DND-41 (cell line): ENCODE measurements at regions not wholly inside any gene's neighbourhood (a gene's known extent, or its start where the extent isn't known, plus 50 kb on each side); places are given as distances from the start of the nearest gene placed in this dataset.

Experiments
- EZH2 ChIP-seq: IDR thresholded peaks from 3 replicates; pipeline ENCODE4 v1.6.1; 2012; ENCODE audit warnings: borderline replicate concordance, low read depth, mild to moderate bottlenecking, moderate library complexity, low read length, inconsistent platforms; ENCODE audit not compliant: severe bottlenecking
- TF ChIP-seq, protein P1 (sequence below): IDR thresholded peaks from 2 replicates; pipeline ENCODE4 v1.5.1; 2012; ENCODE audit warnings: borderline replicate concordance, low read length, moderate library complexity, mild to moderate bottlenecking; ENCODE audit not compliant: poor library complexity, severe bottlenecking; ENCODE audit errors: extremely low read depth

- TF ChIP-seq, protein P1, sequence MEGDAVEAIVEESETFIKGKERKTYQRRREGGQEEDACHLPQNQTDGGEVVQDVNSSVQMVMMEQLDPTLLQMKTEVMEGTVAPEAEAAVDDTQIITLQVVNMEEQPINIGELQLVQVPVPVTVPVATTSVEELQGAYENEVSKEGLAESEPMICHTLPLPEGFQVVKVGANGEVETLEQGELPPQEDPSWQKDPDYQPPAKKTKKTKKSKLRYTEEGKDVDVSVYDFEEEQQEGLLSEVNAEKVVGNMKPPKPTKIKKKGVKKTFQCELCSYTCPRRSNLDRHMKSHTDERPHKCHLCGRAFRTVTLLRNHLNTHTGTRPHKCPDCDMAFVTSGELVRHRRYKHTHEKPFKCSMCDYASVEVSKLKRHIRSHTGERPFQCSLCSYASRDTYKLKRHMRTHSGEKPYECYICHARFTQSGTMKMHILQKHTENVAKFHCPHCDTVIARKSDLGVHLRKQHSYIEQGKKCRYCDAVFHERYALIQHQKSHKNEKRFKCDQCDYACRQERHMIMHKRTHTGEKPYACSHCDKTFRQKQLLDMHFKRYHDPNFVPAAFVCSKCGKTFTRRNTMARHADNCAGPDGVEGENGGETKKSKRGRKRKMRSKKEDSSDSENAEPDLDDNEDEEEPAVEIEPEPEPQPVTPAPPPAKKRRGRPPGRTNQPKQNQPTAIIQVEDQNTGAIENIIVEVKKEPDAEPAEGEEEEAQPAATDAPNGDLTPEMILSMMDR = no peak
- TF ChIP-seq EZH2 = no peak
Measured at GRCh38 chr5:56549096-56549886, 266.1 kb upstream of the MAP3K1 start.
